HG03135 (cell line): ENCODE measurements at regions not wholly inside any gene's neighbourhood (a gene's known extent, or its start where the extent isn't known, plus 50 kb on each side); places are given as distances from the start of the nearest gene placed in this dataset.

Experiments
- ATAC-seq: cut with Tn5 transposase; IDR thresholded peaks from one replicate; pipeline ENCODE4 v1.9.1; 2021; ENCODE audit warnings: mild to moderate bottlenecking, moderate library complexity; ENCODE audit not compliant: unreplicated experiment

DNA sequence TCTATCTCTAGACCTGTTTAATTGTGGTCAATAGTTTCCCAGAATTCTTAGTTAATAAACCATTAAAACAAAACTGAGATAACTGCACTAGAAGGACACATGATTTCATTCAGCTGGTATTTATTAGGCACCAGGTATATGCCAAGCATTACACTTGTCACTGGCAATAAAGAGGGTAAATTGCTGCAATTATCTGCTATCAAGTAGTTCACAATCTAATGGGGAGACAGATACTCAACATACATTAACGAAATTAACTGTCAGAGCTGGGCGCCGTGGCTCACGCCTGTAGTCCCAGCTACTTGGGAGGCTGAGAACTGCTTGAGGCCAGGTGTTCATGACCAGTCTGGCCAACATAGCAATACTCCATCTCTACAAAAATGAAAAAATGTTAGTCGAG, 71.7 kb upstream of the WIPF1 start:
- no peak for ATAC-seq

DNA sequence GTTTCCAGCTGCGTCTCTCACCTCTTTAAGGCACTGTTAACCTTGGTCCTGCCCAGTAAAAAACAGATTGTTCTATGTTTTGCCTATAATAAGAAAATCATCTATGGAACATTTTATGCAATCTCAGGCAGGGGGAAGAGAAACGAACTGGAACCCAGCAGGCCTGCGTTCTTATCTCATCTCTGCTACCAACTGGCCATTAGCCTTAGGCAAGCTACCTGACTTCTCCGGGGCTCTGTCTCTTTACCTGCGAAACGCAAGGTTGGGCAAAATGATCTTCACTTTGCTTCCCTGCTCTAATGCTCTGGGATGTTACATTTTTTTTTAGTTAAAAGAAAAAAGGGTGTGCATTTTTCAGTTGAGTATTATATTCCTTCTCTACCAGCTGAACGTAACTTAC, 70.5 kb upstream of the WIPF1 start:
- no peak for ATAC-seq

DNA sequence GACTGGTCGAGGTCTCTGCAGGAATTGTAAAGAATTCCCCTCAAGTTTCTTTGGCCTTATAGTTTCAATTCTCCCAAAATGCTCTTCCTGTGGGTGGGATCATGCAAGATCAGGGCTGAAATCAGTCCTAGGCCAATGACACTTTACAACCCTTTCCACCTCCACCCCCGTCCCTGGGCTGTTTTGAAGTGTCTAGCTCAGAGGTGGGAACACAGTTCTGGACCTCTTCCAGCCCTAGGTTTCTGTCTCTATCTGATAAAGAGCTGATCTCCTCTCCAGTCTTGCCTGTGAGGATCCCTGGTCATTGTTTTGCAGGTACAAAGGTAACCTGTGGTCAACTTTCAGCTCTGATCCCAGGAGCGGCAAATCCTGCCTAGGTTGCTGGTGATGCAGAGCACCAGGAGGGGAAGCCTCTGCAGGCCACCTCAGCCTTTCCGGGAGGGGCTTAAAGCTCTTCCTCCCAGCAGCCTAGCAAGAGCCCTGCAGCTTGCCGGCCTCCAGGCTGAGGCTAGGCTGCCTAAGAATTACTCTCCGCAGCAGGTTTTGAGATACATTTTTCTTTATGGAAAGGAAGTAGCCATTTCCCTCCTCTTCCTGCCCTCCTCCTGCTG, 69.8 kb upstream of the WIPF1 start:
- ATAC-seq: no peak

DNA sequence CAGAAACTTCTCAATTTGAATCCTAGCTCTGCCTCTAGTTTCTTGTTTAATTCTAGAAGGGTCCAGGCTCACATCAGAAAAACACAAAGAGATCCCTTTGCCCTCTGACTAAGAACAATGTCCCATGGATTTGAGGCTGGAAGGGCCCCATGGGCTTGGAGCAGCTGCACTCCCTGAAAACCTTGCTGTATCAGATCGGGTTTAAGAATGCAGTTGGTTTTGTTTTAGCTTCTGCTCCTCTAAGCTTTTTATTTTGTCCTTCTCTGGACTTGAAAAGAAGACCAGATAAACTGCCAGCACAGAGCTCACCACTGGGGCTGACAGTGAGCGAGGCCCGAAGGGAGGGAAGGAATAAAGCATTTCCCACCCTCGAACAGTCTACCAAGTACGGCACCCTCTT, 69.2 kb upstream of the WIPF1 start:
- no peak for ATAC-seq

DNA sequence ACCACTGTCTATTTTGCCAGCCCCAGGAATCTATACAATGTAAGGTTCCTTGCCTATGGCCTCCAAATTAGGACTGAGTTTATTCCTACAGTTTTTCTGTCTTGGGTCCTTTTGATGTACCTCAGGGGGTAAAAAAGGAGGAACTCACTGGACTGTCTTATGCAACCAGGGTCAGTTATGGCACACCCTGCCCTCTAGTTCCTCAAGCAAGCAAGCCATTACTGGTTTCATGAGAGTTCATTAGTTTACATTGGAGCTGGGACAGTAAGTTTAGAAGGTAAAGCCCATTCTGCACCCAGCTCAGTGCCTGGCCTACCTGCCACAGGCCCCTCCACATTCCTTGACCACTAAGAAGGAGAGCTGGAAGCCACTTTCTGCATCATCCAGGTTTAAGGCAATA, 68.7 kb upstream of the WIPF1 start:
- ATAC-seq: no peak

DNA sequence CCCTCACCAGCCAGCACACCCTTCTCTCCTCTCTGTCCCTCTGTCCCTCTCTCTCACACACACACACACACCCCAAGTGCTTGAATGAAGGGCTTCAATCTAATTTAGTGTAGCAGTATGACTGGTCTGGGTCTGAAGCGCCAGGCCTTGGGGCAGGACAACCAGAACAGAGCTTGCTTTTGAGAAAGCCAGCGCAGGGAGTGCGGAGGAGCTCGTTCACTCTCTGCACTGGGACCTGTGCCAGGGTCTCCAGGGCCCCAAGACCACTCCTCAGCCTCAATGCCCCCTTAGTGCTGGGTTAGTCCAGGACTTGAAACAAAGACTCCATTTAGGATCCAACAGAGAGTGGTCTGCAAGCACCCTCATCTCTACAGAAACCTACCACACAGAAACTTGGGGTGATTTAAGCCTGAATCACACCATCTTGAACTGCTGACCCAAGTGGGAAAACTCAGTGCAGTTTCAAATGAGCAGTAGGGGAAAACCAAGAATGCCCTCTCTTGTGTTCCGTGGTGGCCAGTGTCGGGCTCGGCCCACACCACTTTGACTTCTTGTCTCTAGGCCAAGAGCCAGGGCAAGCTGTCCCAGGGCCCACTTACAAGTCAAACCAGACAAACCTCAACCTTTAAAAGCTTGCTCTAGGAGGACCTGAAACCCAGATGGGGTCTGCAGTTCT, 66.6 kb upstream of the WIPF1 start:
- no peak for ATAC-seq

DNA sequence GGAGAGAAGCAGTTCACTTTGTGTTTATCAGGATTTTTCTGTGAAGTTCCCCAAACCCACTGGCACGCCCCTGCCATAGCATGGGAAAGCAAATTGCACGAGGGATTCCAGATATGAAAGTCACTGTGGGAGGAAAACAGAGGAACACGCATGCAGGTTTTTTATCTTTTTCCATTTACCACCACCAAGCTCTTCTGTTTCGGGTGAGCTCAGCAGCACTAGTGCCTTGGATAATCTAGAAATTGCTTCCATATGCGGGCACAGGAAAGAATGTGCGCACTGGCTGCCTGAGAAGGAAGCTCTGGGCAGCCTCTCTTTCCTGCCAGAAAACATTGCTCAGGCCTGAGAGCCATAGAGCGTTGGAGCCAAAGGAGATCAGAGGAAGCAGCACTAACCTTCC, 65.9 kb upstream of the WIPF1 start:
- no peak for ATAC-seq

DNA sequence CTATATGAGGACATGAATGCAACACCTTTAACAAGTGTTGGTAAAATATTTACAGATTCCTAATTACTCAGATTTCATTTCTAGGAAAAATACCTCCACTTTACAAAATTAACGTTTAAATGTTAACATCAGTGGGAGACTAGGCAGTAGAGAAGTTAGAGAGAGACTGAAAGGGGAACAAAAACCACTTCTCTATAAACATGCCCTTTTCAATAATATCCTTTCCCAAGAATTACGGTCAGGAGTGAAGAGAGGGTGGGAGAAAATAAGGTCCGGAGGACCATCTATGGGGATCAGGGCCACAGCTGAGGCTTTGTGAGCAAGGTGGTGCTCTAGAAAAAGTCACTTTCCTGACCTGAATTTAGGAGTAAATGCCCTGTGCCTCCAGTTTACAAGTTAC, 65.3 kb upstream of the WIPF1 start:
- ATAC-seq: no peak

DNA sequence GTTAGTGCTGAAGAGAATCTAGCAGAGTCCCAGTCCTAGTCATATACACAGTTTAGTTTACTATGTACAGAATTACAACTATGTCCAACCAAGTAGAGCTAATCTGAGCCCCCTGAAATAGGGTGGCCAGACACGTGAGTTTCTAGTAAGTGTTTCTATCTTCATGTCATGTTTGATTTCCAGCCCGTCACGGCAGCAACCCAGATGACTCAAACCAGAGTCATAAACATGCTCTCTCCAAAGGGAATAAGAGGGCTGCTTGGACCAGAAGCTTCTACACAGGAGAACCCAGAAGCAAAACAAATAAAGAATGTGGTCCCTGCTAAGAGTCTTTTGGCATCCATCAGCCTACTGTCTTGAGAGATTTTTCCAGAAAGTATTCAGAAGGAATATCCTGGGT, 64.9 kb upstream of the WIPF1 start:
- no peak for ATAC-seq

DNA sequence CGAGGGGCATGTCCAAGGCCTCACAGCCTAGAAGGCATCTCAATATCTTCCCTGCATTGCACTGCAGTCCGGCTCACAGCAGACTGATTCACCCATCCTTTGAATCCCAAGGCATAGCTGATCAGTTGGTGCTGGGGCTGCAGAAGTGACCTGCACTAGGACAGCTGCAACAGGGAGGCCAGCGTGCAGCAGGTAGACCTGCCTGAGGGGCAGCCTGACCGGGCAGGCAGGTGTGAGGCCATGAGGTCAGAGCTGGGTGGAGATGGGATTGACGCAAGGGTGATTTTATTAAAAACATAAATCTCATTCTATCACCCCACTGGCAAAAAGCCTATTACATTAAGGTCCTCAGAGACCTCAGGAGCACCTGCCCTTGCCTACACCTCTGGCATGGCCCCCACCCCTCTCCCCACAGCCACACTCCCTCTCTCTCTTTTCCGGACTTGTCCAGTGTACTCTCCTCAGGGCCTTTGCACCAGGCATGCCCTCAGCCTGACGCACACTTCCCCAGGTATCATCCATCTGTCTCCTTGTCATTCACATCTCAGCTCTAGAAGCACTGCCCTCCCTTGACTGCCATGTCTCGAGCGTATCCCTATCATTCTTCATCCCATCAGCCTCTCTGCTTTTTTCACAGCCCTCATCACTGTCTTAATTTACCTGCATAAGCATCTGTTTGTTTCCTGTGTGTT, 63.5 kb upstream of the WIPF1 start:
- no peak for ATAC-seq

DNA sequence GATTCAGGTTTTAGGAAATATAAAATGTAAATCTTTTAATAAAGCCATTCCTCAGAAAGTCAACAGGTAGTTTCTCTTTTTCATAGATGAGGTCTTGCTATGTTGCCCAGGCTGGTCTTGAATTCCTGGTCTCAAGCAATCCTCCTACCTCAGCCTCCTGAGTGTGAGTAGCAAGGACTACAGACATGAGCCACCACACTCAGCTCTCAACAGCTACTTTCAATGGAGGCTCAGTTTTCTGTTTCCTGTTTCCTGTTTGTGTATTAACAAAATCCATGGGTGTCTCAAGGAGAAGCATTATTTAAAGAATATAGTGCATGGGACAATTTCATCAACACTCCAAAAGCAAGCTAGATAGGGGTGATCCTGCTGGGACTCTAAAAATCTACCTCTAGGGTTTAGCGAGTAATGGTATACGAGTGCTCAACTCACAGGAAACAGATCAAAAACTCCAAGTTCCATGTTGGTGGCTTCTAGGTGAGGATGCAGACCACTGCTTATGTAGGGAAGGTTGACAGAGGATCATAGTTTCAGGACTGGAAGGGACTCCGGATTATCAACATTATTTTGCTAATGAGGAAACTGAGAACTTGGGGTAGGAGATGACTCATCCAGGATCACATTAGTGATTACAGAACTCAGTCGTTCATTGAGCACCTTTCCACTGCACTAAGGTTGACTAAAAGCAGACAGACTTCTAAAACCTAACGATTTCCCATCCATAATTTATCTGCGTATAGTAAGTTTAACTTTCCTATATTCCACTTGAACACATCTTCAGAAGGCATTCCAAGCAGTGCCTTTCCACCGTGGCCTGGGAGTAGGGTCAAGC, 61.7 kb upstream of the WIPF1 start:
- ATAC-seq: no peak

DNA sequence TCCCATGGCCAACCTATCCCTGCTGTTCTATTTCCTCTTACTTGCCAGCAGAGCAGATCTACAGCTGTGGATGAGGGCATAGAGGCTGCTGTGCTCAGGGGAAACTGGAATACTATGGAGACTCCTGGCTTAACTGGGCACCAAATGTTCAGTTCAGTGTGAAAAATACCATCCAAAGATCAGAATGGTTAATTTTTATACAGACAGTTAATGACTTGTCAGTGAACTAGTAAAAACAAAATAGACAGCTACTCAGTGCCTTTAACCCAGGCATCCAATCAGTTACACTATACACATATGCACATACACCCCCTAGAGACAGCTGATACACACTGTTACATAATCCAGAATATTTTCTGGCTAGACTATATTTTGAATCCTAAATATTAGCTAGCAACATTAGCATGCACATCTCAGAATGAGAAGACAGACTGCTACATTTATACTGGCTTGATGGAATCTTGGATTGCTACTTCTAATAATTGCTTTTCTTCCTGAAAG, 59.1 kb upstream of the WIPF1 start:
- no peak for ATAC-seq

DNA sequence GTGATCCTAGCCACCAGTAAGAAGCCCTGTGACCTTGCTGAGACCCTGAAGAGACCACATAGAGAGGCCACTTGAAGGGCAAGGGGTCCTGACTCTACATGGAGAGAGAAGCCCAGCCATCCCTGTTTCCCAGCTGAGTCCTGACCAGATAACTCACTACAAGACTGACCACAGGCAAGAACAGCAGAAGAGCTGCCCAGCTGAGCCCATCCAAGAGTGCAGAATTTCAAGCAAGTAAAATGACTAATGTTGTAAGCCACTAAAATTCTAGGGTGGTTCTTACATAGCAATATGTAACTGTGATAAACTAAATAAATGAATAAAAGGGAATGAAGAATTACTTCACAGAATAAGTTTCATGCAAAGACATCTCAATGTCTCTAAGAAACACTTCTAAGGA, 58.4 kb upstream of the WIPF1 start:
- ATAC-seq: no peak

DNA sequence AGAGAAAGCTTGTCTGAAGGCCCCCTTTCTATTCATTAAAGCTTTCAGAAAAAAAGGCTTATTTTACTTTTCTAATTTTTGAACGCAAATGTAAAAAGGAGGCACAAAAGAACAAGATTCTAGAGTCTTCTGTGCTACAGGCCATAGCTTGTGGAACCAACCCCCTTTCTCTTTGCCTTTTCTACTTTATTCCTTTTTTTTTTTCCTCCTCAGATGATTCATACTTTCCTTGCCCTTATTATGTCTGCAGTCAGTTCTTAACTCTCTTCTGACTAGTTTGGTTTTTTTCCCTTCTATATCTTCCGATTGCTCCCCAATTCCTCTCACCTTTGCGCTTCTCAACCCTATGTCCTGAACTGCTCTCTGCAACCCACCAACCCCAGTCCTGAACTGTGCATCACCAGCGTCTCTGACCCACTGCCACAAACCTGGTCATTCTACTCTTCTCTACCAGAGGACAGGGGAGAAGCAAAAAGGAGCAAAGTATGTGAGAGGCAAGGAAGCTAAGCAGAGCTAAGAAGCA, 56.9 kb upstream of the WIPF1 start:
- no peak for ATAC-seq

DNA sequence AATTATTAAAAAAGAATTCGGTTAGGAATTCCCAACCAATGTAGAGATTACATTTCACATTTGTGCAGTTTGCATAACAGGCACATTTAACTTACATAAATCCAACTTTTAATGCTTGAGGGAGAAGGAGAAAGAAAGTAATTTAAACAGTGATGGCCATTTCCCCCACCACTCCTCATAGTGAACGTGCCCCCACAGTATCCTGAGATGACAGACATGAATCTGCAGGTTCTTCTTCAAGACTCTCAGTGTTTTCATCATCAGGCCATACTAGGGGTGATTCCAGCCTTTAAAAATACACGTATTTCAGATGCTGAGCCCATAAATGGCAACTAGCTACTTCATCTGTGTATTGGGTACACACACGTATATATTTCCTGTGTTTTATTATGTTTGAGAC, 51.3 kb upstream of the WIPF1 start:
- no peak for ATAC-seq
